Body of pancreas (tissue), 4 donors: ENCODE measurements at regions not wholly inside any gene's neighbourhood (a gene's known extent, or its start where the extent isn't known, plus 50 kb on each side); places are given as distances from the start of the nearest gene placed in this dataset.

ENCODE experiments used
- POLR2A ChIP-seq, 3 donors: fragments of 450-650 bp; IDR thresholded peaks; one replicate each; pipeline ENCODE4 v1.6.1; 2016; ENCODE audit warnings: antibody characterized with exemption in 3 of 3, mild to moderate bottlenecking in 2 of 3
- TF ChIP-seq, protein P1 (sequence below), 7 experiments: fragments of 450-650 bp in 4 of 7; fragments of 200-600 bp in 3 of 7; sonication (generic) in 3 of 7; IDR thresholded peaks; one replicate each; pipeline ENCODE4 v1.5.1; 2016 to 2019; ENCODE audit warnings: antibody characterized with exemption in 7 of 7

DNA sequence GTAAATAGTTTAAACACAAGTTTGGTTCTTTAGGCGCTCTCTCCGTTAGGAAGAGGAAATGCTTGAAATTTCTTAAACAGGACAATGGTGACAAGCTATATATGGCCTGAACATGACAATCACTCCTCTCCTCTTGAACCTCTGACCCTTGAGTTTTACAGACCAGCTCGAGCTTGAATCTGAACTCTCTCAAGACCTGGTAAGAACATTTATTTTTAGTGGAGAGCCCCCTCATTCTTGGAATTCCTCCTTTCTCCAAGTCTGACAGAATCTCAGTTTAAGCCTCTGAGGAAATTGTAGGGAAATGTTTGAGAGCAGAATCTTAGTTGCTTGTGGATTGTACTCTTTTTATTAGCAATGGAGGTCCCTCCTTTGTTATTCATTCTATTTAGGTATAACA lies 1293.6 kb upstream of the ZEB2 start:
- TF ChIP-seq, protein P1, sequence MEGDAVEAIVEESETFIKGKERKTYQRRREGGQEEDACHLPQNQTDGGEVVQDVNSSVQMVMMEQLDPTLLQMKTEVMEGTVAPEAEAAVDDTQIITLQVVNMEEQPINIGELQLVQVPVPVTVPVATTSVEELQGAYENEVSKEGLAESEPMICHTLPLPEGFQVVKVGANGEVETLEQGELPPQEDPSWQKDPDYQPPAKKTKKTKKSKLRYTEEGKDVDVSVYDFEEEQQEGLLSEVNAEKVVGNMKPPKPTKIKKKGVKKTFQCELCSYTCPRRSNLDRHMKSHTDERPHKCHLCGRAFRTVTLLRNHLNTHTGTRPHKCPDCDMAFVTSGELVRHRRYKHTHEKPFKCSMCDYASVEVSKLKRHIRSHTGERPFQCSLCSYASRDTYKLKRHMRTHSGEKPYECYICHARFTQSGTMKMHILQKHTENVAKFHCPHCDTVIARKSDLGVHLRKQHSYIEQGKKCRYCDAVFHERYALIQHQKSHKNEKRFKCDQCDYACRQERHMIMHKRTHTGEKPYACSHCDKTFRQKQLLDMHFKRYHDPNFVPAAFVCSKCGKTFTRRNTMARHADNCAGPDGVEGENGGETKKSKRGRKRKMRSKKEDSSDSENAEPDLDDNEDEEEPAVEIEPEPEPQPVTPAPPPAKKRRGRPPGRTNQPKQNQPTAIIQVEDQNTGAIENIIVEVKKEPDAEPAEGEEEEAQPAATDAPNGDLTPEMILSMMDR (IDR thresholded peaks at IDR 0.05): no peak
- no peak for TF ChIP-seq POLR2A (IDR thresholded peaks at IDR 0.05)
